Prostate gland (tissue), 2 donors: ENCODE measurements at regions not wholly inside any gene's neighbourhood (a gene's known extent, or its start where the extent isn't known, plus 50 kb on each side); places are given as distances from the start of the nearest gene placed in this dataset.

Source experiments
- CTCF ChIP-seq, 4 experiments: fragments of 200-600 bp in 2 of 4; fragments of 450-650 bp in 2 of 4; sonication (generic) in 2 of 4; IDR thresholded peaks; 1 replicate in 3 of 4; 2 replicates in 1 of 4; pipeline ENCODE4 v1.5.1; 2016 to 2019; ENCODE audit warnings: antibody characterized with exemption in 4 of 4, mild to moderate bottlenecking in 2 of 4, moderate library complexity in 2 of 4
- POLR2A ChIP-seq: fragments of 450-650 bp; IDR thresholded peaks from one replicate; pipeline ENCODE4 v1.6.1; 2016; ENCODE audit warnings: antibody characterized with exemption, mild to moderate bottlenecking

GRCh38 chr5:91607675-91608074 is 224.6 kb upstream of the ARRDC3 start:
- TF ChIP-seq CTCF (IDR thresholded peaks at IDR 0.05) (no peak), POLR2A (no peak)
